GM12864 (cell line): ENCODE measurements at regions not wholly inside any gene's neighbourhood (a gene's known extent, or its start where the extent isn't known, plus 50 kb on each side); places are given as distances from the start of the nearest gene placed in this dataset.
"Not testable (repeated sequence)": the region's sequence is repeated elsewhere in the genome, so short reads cannot be mapped to it uniquely, and the experiment has no call there.

ENCODE experiments used
- DNase-seq: peaks from one replicate; pipeline ENCODE4 v3.0.0-alpha.2; 2011; ENCODE audit warnings: low read depth
- H3K4me3 ChIP-seq: 2 replicates; pipeline ENCODE4 v1.5.1; 2011; ENCODE audit warnings: mild to moderate bottlenecking, low read depth, low read length, control low read depth
- CTCF ChIP-seq: IDR thresholded peaks from 2 replicates; pipeline ENCODE4 v1.5.1; 2011; ENCODE audit warnings: low read depth, mild to moderate bottlenecking, moderate library complexity, low read length, control low read depth, inconsistent platforms; ENCODE audit errors: missing control alignments

GRCh38 chr15:30824518-30825195 lies 79.1 kb upstream of the FAN1 start:
- TF ChIP-seq CTCF: no peak
- peak overlapping the region; percentile 31; the same call in 1 of the 2 replicates for H3K4me3 ChIP-seq
- DNase-seq: no peak

DNA sequence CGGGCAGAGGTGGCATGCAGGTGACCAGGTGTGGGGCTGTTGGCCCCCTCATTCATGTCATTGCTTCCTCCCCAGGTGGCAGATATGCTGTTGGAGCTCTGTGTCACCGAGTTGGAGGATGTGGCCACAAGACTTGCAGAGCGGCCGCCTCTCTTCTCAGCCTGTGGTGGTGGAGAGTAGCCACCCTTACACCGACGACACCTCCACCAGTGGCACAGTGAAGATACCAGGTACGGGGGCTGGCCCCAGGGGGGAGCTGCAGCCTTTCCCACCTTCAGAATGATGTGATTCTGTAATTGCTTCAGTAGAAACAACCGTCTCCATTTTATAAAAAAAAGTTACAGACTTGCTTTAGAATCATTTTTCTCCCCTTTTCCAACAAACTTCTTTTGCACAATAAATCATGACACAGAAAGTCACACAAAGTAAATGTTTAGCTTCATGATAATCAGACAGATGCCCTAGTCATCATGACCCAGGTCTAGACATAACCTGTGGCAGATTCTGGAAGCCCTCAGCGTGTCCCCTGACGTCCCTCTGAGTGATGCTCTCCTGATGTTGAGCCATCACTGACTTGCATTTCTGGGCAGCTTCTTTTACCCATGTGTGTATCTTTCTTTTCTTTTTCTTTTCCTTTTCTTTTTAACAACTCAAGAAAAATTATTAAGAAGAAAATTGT lies 76.0 kb upstream of the FAN1 start:
- no peak for DNase-seq
- no peak overlapping the region for H3K4me3 ChIP-seq
- no peak for TF ChIP-seq CTCF

DNA sequence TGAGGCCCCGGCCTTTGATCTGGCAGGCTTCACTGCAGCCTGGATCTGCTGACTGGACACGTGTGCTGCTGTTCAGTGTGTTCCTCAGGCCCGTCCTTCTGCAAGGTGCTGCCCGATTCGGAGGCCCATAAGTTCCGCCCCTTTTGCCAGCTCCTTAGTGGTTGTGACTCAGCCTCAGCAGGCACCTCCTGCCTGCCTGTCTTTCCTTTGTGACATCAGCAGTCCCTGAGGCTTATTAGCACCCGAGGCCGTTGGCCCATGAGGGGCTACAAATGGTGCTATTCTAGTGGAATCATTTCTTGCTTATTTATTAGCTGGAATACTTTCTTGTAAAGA lies 75.4 kb upstream of the FAN1 start:
- not testable (repeated sequence) for H3K4me3 ChIP-seq, DNase-seq

DNA sequence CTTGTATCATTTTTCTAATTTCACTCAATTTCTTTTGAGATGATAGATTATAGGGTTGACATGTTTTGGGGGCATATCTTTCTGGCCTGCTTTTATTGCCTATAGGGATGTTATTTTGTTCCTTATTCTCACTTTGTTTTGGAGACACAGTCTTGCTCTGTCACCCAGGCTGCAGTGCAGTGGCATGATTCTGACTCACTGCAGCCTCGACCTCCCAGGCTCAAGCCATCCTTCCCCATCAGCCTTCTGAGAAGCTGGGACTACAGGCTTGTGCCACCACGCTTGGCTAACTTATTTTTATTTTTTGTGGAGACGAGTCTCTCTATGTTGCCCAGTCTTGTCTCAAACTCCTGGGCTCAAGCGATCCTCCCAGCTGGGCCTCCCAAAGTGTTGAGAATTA lies 72.8 kb upstream of the FAN1 start:
- H3K4me3 ChIP-seq: no peak overlapping the region
- DNase-seq: no peak
- TF ChIP-seq CTCF: no peak

DNA sequence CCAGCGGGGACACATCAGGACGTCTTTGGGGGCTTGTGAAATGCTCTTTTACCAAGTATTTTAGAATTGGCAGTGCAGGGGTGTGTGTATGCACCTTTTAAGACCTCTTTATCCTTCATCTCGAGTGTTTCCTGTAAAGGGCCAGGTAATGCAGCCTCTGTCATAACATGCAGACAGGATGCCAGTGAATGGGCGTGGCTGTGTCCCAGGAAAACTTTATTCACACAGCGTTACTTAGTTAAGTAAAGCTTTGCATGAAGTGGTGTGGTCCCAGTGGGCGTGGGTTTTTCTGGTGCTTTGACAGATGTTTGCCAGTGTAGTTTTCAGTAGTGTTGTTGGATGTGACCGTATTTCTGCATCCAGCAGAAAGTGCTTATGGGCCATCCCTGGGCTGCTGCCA lies 70.3 kb upstream of the FAN1 start:
- not testable (repeated sequence) for H3K4me3 ChIP-seq, DNase-seq

DNA sequence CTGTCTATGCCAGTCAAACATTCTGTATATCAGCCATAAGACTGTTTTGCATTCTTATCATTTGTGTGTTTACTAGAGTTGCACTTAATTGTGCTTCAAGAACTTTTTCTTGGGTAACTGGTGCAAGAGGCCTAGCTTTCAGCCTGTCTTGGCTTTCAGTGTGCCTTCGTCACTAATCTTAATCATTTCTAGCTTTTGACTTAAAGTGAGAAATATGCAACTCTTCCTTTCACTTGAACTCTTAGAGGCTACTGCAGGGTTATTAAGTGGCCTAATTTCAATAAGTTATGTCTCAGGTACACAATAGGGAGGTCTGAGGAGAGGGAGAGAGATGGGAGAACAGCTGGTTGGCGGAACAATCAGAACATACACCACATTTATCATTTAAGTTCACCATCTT lies 62.1 kb upstream of the FAN1 start:
- not testable (repeated sequence) for H3K4me3 ChIP-seq, DNase-seq

- not testable (repeated sequence) for H3K4me3 ChIP-seq
These were observed 60.8 kb upstream of the FAN1 start for GRCh38 chr15:30842798-30843472.

DNA sequence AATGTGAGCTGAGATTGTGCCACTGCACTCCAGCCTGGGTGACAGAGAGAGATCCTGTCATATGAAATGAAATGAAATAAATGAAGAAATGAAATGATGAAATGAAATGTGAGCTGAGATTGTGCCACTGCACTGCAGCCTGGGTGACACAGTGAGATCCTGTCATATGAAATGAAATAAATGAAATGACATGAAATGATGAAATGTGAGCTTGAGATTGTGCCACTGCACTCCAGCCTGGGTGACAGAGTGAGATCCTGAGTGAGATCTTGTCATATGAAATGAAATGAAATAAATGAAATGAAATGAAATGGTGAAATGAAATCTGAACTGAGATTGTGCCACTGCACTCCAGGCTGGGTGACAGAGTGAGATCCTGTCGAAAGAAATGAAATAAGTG lies 58.2 kb upstream of the FAN1 start:
- H3K4me3 ChIP-seq, DNase-seq: not testable (repeated sequence)

More at GRCh38 chr15:30842798-30843472, 60.8 kb upstream of the FAN1 start:
- DNase-seq: peak; percentile 27
